SU-DHL-6 (cell line): ENCODE measurements at regions not wholly inside any gene's neighbourhood (a gene's known extent, or its start where the extent isn't known, plus 50 kb on each side); places are given as distances from the start of the nearest gene placed in this dataset.

Experiments
- H2AFZ ChIP-seq: fragments of 200-600 bp; sonication (generic); 2 replicates; pipeline ENCODE4 v1.6.1; 2014; ENCODE audit warnings: low read depth, mild to moderate bottlenecking, moderate library complexity, mixed read lengths, antibody characterized with exemption, low read length; ENCODE audit not compliant: severe bottlenecking
- H3F3A ChIP-seq: fragments of 200-600 bp; shearing (Covaris generic); 2 replicates; pipeline ENCODE4 v1.6.0; 2016; ENCODE audit warnings: antibody characterized with exemption, mild to moderate bottlenecking; ENCODE audit not compliant: insufficient read depth
- H3K27ac ChIP-seq: fragments of 200-600 bp; sonication (generic); 2 replicates; pipeline ENCODE4 v1.5.1; 2016; ENCODE audit warnings: low read depth, mild to moderate bottlenecking, low read length, moderate library complexity, mixed read lengths
- H3K27me3 ChIP-seq: fragments of 200-600 bp; sonication (generic), shearing (Covaris generic); 2 replicates; pipeline ENCODE4 v1.6.0; 2014; ENCODE audit warnings: mild to moderate bottlenecking, low read length
- H3K36me3 ChIP-seq: fragments of 200-600 bp; sonication (generic); 2 replicates; pipeline ENCODE4 v1.6.1; 2014; ENCODE audit warnings: mild to moderate bottlenecking, low read length, mixed read lengths
- H3K4me2 ChIP-seq: fragments of 300-600, 200-600 bp; shearing (Covaris generic), sonication (generic); 2 replicates; pipeline ENCODE4 v1.6.0; 2014; ENCODE audit warnings: low read length, low read depth, mild to moderate bottlenecking; ENCODE audit not compliant: poor library complexity, severe bottlenecking
- H3K4me3 ChIP-seq: fragments of 200-600 bp; sonication (generic); 2 replicates; pipeline ENCODE4 v1.5.1; 2014; ENCODE audit warnings: antibody characterized with exemption, low read length, mild to moderate bottlenecking, mixed read lengths; ENCODE audit not compliant: insufficient read depth, poor library complexity, severe bottlenecking
- H3K79me2 ChIP-seq: fragments of 200-600 bp; sonication (generic); 2 replicates; pipeline ENCODE4 v1.6.1; 2014; ENCODE audit warnings: mild to moderate bottlenecking, low read length, moderate library complexity; ENCODE audit not compliant: insufficient read depth
- H3K9ac ChIP-seq: fragments of 200-600 bp; sonication (generic); 2 replicates; pipeline ENCODE4 v1.7.0; 2014; ENCODE audit warnings: mild to moderate bottlenecking, low read length
- H3K9me2 ChIP-seq: fragments of 200-600 bp; sonication (generic); replicated peaks from 2 replicates; pipeline ENCODE4 v1.6.1; 2014; ENCODE audit warnings: low read length; ENCODE audit not compliant: insufficient read depth
- H3K9me3 ChIP-seq: fragments of 200-600 bp; sonication (generic); 2 replicates; pipeline ENCODE4 v1.6.1; 2014; ENCODE audit warnings: low read length, mixed read lengths; ENCODE audit not compliant: insufficient read depth
- H4K20me1 ChIP-seq: fragments of 200-600 bp; sonication (generic); 2 replicates; pipeline ENCODE4 v1.6.1; 2014; ENCODE audit warnings: low read depth, mild to moderate bottlenecking, antibody characterized with exemption, low read length, moderate library complexity, mixed read lengths
- EZH2phosphoT487 ChIP-seq: fragments of 200-600 bp; sonication (generic), shearing (Covaris generic); conservative IDR thresholded peaks from 2 replicates; pipeline ENCODE4 v1.6.1; 2018; ENCODE audit warnings: mild to moderate bottlenecking, antibody characterized with exemption, low read length, moderate library complexity, mixed read lengths
- TF ChIP-seq, protein P1 (sequence below): fragments of 200-600 bp; sonication (generic); IDR thresholded peaks from one replicate; pipeline ENCODE4 v1.5.1; 2017; ENCODE audit warnings: antibody characterized with exemption, mild to moderate bottlenecking, low read length, moderate library complexity; ENCODE audit not compliant: insufficient read depth, poor library complexity, severe bottlenecking

- TF ChIP-seq, protein P1, sequence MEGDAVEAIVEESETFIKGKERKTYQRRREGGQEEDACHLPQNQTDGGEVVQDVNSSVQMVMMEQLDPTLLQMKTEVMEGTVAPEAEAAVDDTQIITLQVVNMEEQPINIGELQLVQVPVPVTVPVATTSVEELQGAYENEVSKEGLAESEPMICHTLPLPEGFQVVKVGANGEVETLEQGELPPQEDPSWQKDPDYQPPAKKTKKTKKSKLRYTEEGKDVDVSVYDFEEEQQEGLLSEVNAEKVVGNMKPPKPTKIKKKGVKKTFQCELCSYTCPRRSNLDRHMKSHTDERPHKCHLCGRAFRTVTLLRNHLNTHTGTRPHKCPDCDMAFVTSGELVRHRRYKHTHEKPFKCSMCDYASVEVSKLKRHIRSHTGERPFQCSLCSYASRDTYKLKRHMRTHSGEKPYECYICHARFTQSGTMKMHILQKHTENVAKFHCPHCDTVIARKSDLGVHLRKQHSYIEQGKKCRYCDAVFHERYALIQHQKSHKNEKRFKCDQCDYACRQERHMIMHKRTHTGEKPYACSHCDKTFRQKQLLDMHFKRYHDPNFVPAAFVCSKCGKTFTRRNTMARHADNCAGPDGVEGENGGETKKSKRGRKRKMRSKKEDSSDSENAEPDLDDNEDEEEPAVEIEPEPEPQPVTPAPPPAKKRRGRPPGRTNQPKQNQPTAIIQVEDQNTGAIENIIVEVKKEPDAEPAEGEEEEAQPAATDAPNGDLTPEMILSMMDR: no peak
- TF ChIP-seq EZH2phosphoT487: no peak
- no peaks in the 10 kb centered on the region for H3K36me3 ChIP-seq
- H3K4me3 ChIP-seq: no peak overlapping the region
- no peak overlapping the region for H2AFZ ChIP-seq
- no peaks in the 10 kb centered on the region for H3F3A ChIP-seq
- no peaks in the 10 kb centered on the region for H3K9me3 ChIP-seq
- H4K20me1 ChIP-seq: no peaks in the 10 kb centered on the region
- no peak overlapping the region for H3K9ac ChIP-seq
- H3K4me2 ChIP-seq: no peak overlapping the region
- no peak overlapping the region for H3K27ac ChIP-seq
- no peaks in the 10 kb centered on the region for H3K9me2 ChIP-seq
- no peaks in the 10 kb centered on the region for H3K27me3 ChIP-seq
- H3K79me2 ChIP-seq: no peaks in the 10 kb centered on the region
Measured at GRCh38 chr14:49988080-49988990, 95.5 kb downstream of the ARF6 start.

- no peaks in the 10 kb centered on the region for H3K36me3 ChIP-seq
- TF ChIP-seq, protein P1: no peak
- TF ChIP-seq EZH2phosphoT487: no peak
- H3K27ac ChIP-seq: no peak overlapping the region
- no peaks in the 10 kb centered on the region for H4K20me1 ChIP-seq
- H3F3A ChIP-seq: no peaks in the 10 kb centered on the region
- H3K27me3 ChIP-seq: no peaks in the 10 kb centered on the region
- no peak overlapping the region for H3K9ac ChIP-seq
- no peaks in the 10 kb centered on the region for H3K9me3 ChIP-seq
- no peak overlapping the region for H3K4me2 ChIP-seq
- H2AFZ ChIP-seq: no peak overlapping the region
- H3K4me3 ChIP-seq: no peak overlapping the region
- no peaks in the 10 kb centered on the region for H3K9me2 ChIP-seq
- H3K79me2 ChIP-seq: no peaks in the 10 kb centered on the region
Measured at GRCh38 chr14:49989966-49990365, 97.1 kb downstream of the ARF6 start.

GRCh38 chr14:49991491-49991890, 98.6 kb downstream of the ARF6 start:
- Histone ChIP-seq H2AFZ (no peak overlapping the region), H3F3A (no peaks in the 10 kb centered on the region), H3K27me3 (no peaks in the 10 kb centered on the region), H4K20me1 (no peaks in the 10 kb centered on the region), H3K9me3 (no peaks in the 10 kb centered on the region), H3K79me2 (no peaks in the 10 kb centered on the region), H3K4me2 (no peak overlapping the region), H3K27ac (no peak overlapping the region), H3K9ac (no peak overlapping the region), H3K4me3 (no peak overlapping the region), H3K36me3 (no peaks in the 10 kb centered on the region), H3K9me2 (no peaks in the 10 kb centered on the region)
- TF ChIP-seq, protein P1: no peak
- no peak for TF ChIP-seq EZH2phosphoT487
